ENCODE measurements at regions not wholly inside any gene's neighbourhood (a gene's known extent, or its start where the extent isn't known, plus 50 kb on each side); places are given as distances from the start of the nearest gene placed in this dataset.

GRCh38 chr5:14968796-14969195 is 97.2 kb upstream of the ANKH start:
- DNase-seq = no peak

GRCh38 chr5:14967166-14967565 is 95.6 kb upstream of the ANKH start:
- DNase-seq = no peak

GRCh38 chr5:14965815-14966214 is 94.2 kb upstream of the ANKH start:
- no peak for DNase-seq

GRCh38 chr5:14962604-14963003 is 91.0 kb upstream of the ANKH start:
- DNase-seq = no peak

- DNase-seq = no peak
Observed at GRCh38 chr5:14960120-14960462, 88.5 kb upstream of the ANKH start.

GRCh38 chr5:14959399-14960119 is 88.0 kb upstream of the ANKH start:
- DNase-seq = no peak

GRCh38 chr5:14958188-14958587 is 86.6 kb upstream of the ANKH start:
- DNase-seq = no peak

- DNase-seq = no peak
Observed at GRCh38 chr5:14956423-14957046, 85.0 kb upstream of the ANKH start.

GRCh38 chr5:14954616-14955343 is 83.2 kb upstream of the ANKH start:
- DNase-seq = no peak

GRCh38 chr5:14954216-14954615 is 82.6 kb upstream of the ANKH start:
- no peak for DNase-seq

GRCh38 chr5:14953075-14953607 is 81.6 kb upstream of the ANKH start:
- no peak for DNase-seq

- no peak for DNase-seq
Observed at GRCh38 chr5:14948383-14948782, 76.8 kb upstream of the ANKH start.

GRCh38 chr5:14946815-14947620 is 75.4 kb upstream of the ANKH start:
- no peak for DNase-seq

- no peak for DNase-seq
Observed at GRCh38 chr5:14945450-14945849, 73.9 kb upstream of the ANKH start.

GRCh38 chr5:14944996-14945395 is 73.4 kb upstream of the ANKH start:
- no peak for DNase-seq

GRCh38 chr5:14944350-14944739 is 72.8 kb upstream of the ANKH start:
- DNase-seq = no peak

- DNase-seq = no peak
Observed at GRCh38 chr5:14942212-14942611, 70.6 kb upstream of the ANKH start.

- no peak for DNase-seq
Observed at GRCh38 chr5:14937254-14937653, 65.7 kb upstream of the ANKH start.

- DNase-seq = no peak
Observed at GRCh38 chr5:14936588-14936987, 65.0 kb upstream of the ANKH start.

- DNase-seq = no peak
Observed at GRCh38 chr5:14935341-14935740, 63.8 kb upstream of the ANKH start.

- DNase-seq = no peak
Observed at GRCh38 chr5:14932902-14933469, 61.4 kb upstream of the ANKH start.

- DNase-seq = no peak
Observed at GRCh38 chr5:14930486-14930885, 58.9 kb upstream of the ANKH start.
